Fibroblast of the conjunctiva (primary cell): ENCODE measurements at regions not wholly inside any gene's neighbourhood (a gene's known extent, or its start where the extent isn't known, plus 50 kb on each side); places are given as distances from the start of the nearest gene placed in this dataset.

Experiments used
- DNase-seq: peaks from one replicate; pipeline ENCODE4 v3.0.0-alpha.2; 2010; ENCODE audit warnings: low read depth

- DNase-seq: no peak
These were observed 324.2 kb upstream of the TRPC7 start for GRCh38 chr5:136689552-136689951.

GRCh38 chr5:136686192-136686872 lies 321.0 kb upstream of the TRPC7 start:
- no peak for DNase-seq

- DNase-seq: no peak
These were observed 317.6 kb upstream of the TRPC7 start for GRCh38 chr5:136682986-136683385.

- no peak for DNase-seq
These were observed 313.9 kb upstream of the TRPC7 start for GRCh38 chr5:136679233-136679632.

- DNase-seq: no peak
These were observed 311.9 kb upstream of the TRPC7 start for GRCh38 chr5:136677217-136677616.

GRCh38 chr5:136676685-136677084 lies 311.3 kb upstream of the TRPC7 start:
- DNase-seq: no peak

- DNase-seq: no peak
These were observed 310.4 kb upstream of the TRPC7 start for GRCh38 chr5:136675769-136676168.

GRCh38 chr5:136674178-136674577 lies 308.8 kb upstream of the TRPC7 start:
- DNase-seq: no peak

GRCh38 chr5:136667789-136668188 lies 302.4 kb upstream of the TRPC7 start:
- no peak for DNase-seq

GRCh38 chr5:136666970-136667620 lies 301.8 kb upstream of the TRPC7 start:
- no peak for DNase-seq

- DNase-seq: no peak
These were observed 300.0 kb upstream of the TRPC7 start for GRCh38 chr5:136665331-136665730.

GRCh38 chr5:136661026-136661425 lies 295.7 kb upstream of the TRPC7 start:
- no peak for DNase-seq

GRCh38 chr5:136656811-136657210 lies 291.5 kb upstream of the TRPC7 start:
- DNase-seq: no peak

GRCh38 chr5:136655468-136655867 lies 290.1 kb upstream of the TRPC7 start:
- DNase-seq: no peak

GRCh38 chr5:136646915-136647314 lies 281.6 kb upstream of the TRPC7 start:
- DNase-seq: no peak

- no peak for DNase-seq
These were observed 277.6 kb upstream of the TRPC7 start for GRCh38 chr5:136642976-136643375.

GRCh38 chr5:136639616-136640015 lies 274.3 kb upstream of the TRPC7 start:
- DNase-seq: no peak

GRCh38 chr5:136638084-136638483 lies 272.7 kb upstream of the TRPC7 start:
- DNase-seq: no peak

- no peak for DNase-seq
These were observed 270.7 kb upstream of the TRPC7 start for GRCh38 chr5:136636001-136636400.

- DNase-seq: no peak
These were observed 265.8 kb upstream of the TRPC7 start for GRCh38 chr5:136631186-136631585.

GRCh38 chr5:136629125-136629792 lies 263.9 kb upstream of the TRPC7 start:
- DNase-seq: no peak

- DNase-seq: no peak
These were observed 261.2 kb upstream of the TRPC7 start for GRCh38 chr5:136626531-136626930.

- DNase-seq: no peak
These were observed 257.4 kb upstream of the TRPC7 start for GRCh38 chr5:136622747-136623146.
